ENCODE measurements at regions not wholly inside any gene's neighbourhood (a gene's known extent, or its start where the extent isn't known, plus 50 kb on each side); places are given as distances from the start of the nearest gene placed in this dataset.

DNA sequence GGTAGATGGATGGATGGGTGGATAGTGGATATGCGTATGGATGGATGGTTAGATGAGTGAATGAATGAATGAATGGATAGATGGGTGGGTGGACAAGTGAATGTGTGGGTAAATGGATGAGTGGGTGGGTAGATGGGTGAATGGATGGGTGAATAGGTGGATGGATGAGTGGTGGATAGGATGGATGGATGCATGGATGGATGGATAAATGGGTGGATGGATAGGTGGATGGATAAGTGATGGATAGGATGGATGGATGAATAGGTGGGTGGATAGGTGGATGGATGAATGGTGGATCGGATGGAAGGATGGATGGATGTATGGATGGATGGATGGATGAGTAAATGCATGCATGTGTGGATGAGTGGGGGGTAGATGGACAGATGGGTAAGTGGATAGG is 169.3 kb downstream of the ACKR3 start:
- CTCF ChIA-PET: no interaction called here

DNA sequence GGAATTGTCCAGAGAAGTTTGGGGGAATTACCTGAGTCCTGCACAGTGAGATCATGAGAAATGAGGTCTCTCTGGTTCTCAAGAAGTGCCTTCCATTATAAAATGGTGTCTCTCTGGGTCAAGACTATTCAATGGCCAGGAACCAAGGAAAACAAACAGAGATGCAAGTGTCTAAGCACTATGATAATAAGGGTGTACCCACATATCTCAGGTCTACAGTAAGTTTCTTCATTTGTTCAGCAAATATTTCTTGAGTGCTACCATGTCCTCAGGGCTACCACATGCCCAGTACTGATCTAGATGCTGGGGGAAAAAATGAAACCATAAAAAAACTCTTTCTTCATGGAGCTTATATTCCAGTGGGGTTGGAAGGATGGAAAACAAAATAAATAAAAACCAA is 170.0 kb downstream of the ACKR3 start:
- ChIA-PET POLR2A (no interaction called here), CTCF (no interaction called here)

More for the DNA sequence above, 169.3 kb downstream of the ACKR3 start:
- POLR2A ChIA-PET: no interaction called here

DNA sequence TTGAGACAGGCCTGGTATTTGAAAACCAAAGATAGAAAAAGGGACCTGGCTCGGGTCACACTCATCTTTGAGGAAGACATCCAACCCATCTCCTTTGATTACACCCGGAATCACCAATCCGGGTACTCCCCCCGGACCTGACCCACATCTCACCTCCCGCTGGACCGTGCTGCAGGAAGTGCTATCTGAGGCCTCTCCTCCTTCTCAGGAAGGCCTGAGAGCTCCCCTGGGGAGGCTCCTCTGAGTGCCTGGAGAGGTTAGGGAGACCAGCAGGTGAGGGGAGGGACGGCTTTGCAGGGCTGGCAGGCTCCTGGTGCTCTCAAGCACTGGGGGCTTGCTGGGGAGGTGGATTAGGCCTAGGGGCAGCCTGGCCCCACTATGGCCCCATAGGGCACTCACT is 170.9 kb downstream of the ACKR3 start:
- ChIA-PET CTCF (no interaction called here), POLR2A (no interaction called here)

DNA sequence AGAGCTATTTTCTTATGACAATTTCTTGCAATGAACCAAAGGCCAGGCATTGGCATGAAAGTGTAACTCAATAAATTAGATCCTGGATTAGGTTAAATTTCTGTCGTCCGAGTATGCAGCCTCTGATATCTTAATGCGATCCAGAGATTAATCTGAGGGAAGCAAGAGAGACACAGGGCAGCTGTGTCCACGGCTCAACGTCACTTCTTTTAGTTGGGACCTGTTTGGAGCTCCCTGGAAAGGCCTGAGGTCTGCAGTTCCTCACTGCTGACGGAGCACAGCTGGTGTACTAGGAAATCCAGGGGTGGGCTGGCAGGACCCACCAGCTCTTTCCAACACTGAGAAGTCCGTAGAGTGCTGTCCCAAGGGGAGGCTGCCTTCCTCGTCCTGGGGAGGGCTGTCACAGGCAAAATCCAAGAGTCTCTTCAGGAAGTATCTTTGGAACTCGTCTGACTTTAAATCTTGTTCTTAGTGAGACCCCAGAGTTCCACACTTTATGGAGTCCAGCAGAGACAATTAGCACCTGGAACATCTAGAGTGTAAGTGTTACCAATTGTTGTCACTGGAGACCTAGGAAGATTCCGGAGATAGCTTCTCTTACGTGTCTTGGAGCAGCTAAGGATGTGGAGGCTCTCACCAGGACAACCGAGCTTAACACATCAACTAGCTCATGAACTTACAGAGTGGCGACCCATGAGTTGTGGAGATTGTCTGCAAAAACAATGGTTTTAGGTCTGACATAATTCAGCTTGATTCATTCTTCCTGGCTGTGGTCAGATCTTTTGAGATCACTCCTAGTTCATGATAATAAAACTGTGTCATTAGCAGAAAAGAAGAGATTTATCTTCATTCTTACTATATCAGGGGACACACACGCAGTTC is 173.7 kb downstream of the ACKR3 start:
- ChIA-PET POLR2A (no interaction called here), CTCF (no interaction called here)

DNA sequence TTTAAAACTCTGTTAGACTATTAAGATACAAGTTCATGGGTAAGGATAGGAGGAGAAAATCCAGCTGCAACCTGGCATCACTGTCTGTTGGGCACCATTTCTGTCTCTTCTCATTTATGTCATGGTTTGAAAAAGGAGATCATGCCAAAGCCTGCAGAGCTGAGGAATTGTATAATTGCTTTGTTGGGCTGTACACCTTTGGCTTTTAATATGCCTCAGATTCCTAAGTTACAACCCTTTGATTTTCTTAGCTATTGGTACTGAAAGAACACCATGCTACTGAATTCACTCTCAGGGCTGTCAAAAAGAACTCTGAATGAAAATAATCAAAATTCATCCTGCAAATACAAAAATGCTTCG is 174.3 kb downstream of the ACKR3 start:
- POLR2A ChIA-PET: no interaction called here
- CTCF ChIA-PET: no interaction called here

DNA sequence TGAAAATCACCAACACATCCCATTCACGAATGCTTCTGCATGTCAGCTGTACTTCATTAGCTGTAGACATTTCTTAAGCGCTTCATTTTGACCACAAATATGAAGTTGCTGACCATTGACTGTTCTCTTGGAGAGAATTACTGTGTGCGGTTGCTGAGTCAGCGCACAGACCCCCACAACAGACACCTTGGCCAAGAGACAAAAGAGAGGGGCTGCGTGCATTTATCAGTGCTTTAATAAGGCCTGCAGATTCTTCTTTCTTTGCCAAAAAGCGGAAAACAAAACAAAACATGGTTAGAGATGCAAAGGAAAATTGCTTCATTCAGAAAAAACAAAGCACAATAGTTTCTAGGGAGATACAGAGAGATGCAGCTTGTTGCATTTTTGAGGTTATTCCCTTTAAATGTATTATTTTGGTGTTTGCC is 174.7 kb downstream of the ACKR3 start:
- CTCF ChIA-PET: no interaction called here
- POLR2A ChIA-PET: no interaction called here

DNA sequence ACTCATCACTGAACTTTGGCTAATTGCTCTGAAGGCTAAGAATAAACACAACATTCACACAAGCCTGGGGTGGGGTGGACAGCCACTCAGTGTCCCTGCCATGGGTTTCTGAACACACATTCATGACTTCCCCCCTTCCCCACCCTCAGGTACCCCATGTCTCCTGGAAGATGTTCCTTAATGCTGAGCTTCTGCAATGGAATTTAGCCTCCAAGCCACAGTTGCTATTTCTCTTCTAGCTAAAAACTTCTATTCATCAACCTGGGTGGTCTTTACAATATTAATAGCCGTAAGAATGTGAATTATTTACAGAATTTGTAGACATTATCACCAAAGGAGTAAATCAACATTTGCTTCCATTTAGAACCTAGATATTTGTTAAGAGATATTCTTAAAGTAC is 175.1 kb downstream of the ACKR3 start:
- CTCF ChIA-PET: no interaction called here
- POLR2A ChIA-PET: no interaction called here

DNA sequence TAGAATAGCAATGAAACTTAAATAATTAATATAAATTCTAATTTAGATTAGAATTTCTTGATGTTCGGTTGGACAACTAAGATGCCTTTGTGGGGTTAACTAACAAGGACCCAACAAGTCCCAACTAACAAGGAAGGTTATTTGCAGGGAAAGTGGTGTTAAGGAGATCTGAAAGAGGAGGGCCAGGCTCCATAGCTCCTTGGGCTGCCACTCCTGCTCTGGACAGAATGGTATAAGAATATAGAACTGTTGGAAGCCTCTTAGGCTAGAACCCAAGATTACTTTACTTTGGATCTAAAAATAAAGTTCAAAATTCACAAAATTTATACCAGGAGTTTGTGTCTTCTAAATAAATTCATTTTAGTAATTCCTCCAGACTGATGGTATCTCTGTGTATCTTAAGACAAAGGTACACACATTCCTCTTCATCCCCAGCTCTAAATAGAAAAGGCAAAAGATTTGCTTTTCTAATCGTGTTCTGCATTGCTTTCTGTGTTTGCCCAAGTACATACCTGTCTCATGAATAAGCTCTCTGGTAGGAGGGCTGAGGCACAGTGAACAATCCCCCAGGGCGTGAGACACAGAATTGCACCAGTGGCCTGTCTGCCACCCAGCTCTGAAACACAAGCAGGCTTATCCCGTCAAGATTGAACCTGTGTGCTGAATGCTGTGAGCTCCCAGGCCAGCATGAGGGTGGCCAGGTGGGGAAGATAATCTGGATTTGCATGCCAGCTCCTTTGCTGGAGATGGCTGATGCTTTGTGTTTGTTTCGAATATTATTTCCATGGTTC is 176.0 kb downstream of the ACKR3 start:
- POLR2A ChIA-PET: no interaction called here
- CTCF ChIA-PET: interaction anchor here (0.9 kb wide), 1 partner anchor 10 kb away, joined by 3 read pairs; no protein-coding TSS in a partner anchor

DNA sequence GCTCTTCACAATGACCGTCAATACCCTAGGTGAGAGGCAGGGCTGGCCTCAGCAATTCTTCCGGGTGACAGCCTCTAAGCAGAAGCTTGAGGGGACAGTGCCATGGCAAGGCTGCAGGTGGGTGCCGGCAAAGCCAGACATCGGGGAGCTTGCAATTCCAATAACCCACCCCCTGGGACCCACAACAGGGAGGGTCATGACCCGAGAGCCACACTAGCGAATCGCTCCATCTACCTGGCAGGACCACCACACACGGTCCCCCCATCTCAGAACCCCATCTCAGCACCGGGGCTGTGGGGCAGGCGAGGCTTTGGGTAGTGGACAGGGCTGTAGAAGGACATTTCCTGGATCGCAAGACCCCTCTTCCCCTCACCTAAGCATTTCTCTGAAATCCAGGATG is 177.2 kb downstream of the ACKR3 start:
- ChIA-PET CTCF (no interaction called here), POLR2A (no interaction called here)

DNA sequence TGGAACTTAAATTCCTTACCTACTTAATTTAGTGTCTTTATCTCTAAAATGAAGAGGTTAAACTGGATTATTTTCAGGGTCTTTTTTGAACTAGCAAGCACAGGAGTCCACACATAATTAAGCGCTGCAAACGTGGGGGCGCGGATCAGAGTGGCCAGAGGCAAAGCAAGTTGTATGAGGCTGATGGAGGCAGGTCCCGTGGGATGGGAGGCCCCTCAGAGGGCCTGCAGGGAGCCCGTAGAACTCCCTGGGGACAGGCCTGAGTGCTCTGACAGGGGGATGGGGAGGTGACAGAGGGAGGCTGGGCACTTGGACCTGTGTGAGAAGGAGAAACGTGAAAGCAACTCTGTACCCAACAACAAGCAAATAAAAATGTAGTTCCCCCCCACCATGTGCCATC is 177.8 kb downstream of the ACKR3 start:
- ChIA-PET POLR2A (no interaction called here), CTCF (no interaction called here)

DNA sequence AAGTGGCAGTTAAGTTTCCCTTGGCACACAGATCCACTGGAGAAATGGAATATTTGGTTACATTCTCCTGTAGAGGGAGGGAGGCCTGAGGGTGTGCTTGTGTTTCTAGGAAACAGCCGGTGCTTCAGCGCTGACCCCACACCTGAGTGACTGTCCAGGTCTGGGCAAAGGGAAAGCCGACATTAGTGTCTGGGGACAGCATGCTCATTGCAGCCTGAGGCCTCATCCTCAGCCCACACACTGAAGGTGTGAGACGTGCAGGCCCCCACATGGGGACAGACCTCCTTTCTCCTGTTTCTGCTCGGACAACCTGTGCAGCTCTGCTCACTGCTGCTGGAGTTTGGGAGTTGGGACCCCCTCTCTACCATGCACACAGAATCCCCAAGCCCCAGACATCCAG is 178.3 kb downstream of the ACKR3 start:
- ChIA-PET CTCF (no interaction called here), POLR2A (no interaction called here)

DNA sequence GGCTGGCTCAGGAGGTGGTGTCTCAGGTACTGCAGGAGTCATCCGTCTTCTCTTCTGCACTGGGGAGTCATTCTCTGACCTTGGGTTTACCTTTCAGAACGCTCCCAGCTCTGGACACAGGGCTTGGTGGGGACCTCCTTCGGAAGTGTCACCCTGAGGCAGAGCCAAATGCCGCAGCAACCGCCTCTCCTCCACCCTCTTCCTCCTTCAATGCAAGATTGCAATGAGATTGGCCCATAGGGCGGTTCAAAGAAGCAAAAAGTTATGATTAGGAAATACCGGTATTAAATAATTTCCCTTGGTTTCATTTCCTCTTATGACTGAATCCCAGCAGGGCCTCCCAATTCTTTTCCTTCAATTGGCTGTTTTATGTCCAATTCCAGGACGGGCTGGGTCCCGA is 178.8 kb downstream of the ACKR3 start:
- CTCF ChIA-PET: no interaction called here

DNA sequence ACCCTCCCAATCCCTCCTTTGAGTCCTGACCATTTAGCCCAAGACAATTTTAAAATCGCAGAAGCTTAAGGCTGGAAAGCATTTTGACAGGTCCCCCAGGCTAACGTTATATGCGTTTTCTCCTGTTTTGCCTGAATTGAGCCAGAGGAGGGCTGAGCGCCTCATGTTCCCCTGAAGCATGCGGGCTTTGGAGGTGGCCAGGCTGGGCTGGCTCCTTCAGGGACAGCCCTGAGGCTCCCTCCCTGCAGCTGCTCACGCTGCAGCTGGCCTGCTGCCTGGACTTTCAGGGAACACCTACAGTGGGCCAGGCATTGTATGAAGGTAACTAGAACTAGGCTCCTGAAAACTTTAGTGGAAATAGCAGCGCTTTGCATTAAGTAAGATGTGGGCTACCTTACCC is 179.2 kb downstream of the ACKR3 start:
- POLR2A ChIA-PET: no interaction called here
- CTCF ChIA-PET: no interaction called here

More for the DNA sequence above, 178.8 kb downstream of the ACKR3 start:
- POLR2A ChIA-PET: no interaction called here

DNA sequence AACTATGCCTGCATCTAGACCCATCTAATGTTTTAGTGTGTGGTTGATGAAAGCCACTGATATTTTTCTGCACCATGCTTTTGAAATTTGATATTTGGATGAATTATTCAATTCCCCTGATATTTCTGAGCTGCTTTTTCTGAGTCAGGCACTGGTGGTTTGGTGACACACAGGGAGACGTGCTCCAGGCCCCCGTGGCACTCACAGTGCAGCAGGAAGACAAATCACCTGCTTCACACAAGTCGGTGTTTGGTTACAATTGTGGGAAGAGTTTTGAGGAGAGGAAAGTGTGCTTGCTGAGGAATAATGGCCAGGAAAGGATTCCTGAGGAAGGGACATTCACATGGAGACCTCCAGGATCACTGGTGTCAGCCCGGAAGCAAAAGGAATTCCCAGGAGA is 179.7 kb downstream of the ACKR3 start:
- CTCF ChIA-PET: no interaction called here
- POLR2A ChIA-PET: no interaction called here

DNA sequence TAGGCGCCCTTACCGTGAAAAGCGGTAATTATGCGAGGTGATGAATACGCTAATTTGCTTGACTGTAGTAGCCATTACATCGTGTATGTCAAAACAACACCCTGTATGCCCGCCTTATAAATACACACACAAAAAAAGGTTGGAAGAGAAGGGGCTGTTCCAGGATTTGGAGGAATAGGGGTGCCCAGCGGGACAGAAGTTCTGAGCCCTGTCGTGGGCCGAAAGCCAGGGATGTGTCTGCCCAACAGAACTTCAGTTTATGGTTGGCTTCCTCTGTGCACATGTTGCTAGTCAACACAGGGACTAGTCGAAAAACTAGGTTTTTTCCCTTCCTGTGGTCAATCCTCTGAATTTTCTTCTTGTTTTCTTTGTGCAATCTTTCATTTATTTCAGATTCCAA is 182.5 kb downstream of the ACKR3 start:
- CTCF ChIA-PET: no interaction called here
- POLR2A ChIA-PET: no interaction called here

DNA sequence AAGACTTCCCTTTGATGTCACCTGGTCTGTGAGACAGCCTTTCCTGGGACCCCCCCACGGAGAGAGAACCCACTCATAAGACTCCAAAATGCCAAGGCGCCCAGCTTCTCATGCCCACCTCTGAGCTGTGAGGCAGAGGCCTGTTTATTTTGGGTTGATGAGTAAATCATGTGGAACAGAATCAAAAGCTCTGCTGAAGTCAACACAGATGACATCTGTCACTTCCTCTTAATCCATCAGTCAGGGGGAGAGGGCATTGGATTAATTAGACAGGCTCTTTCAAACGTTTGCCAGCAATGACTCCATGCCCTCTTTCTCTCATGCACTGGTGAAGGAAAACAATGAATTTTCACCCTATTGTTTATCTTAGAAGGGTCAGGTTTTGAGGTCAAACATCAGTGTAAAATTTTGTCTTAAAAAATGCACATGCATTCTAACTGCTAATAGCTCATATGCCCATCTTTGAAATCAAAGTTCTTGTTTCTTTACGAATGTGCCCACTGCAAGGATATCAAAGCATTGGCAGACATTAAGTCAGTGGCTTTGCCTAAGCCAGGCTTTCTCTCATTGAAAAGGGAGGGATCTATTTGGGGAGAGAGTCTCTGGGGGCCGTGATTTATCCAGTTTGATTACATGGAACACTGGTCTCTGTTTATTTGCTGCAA is 184.1 kb downstream of the ACKR3 start:
- CTCF ChIA-PET: no interaction called here
- POLR2A ChIA-PET: no interaction called here

DNA sequence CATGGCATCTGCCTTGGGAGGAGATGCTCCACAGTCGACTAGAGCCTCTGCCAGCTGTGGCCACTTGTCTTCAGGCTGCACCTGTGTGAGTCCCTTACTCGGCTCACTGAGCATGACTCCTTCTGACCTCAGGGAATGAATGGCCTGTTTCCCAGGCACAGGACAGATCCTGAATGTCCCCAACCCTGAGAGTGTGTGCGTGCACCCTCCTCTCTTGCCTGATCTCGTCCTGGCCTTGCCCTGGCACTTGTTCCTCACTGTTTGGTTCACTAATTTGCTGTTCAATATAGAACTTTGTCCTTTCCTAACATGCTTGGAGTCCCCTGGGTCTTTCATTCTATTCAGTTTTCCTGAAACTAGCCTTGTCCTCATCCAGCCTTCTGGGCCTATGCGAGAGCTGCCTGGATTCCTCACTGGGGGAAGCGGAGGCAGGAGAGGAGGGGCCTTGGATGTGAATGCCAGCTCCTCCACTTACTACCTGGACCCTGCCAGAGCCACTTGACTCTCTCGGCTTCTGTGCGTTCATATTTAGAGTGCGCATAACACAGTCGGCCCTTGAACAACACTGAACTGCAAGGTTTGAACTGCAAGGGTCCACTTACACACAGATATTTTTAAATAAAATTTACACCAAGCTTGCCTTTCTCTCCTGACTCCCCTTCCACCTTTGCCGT is 184.8 kb downstream of the ACKR3 start:
- ChIA-PET POLR2A (no interaction called here), CTCF (no interaction called here)

DNA sequence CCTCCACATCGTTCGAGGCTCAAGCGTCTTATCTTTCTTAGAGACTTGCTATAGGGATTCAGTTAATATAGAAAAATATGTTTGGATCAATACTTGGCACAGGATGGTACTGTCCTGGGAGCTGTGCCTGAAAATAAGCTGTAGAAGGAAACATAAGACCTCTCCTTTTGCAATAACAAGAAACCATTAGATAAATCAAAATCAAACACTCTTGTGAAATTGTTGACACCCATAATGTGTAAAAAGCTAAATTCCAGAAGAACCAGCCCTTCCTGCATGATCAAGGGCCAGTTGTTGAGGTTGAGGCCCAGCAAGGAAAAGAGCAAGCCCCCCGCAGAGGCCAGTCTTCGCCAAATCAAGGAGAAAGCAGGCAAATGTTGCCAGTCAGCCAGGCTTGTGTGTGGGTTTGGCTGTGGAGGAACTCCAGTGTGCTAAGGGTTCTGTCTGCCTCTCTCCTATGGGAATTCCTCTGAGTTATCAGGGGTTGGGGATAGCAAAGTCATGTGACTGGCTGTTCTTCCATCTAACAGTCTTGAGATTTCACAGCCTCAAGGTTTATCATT is 185.7 kb downstream of the ACKR3 start:
- CTCF ChIA-PET: interaction anchor here (0.8 kb wide), 1 partner anchor 10 kb away, joined by 3 read pairs; no protein-coding TSS in a partner anchor

DNA sequence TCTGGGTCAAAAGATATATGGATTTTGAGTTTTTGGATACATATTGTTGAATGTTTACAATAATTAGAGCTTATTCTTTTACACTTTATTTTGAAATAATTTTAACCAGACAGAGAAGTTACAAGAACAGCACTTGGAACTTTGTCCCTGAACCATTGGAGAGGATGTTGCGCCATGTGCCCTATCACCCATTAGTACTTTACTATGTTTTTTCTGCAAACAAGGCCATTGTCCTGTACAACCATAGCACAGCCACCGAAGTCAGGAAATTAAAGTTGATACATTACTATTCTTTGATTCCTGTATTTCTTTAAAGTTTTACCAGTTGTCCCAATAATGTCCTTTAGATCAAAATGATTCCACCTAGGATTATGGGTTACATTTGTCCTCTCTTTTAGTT is 188.8 kb downstream of the ACKR3 start:
- POLR2A ChIA-PET: no interaction called here
- CTCF ChIA-PET: no interaction called here

More for the DNA sequence above, 185.7 kb downstream of the ACKR3 start:
- POLR2A ChIA-PET: no interaction called here

DNA sequence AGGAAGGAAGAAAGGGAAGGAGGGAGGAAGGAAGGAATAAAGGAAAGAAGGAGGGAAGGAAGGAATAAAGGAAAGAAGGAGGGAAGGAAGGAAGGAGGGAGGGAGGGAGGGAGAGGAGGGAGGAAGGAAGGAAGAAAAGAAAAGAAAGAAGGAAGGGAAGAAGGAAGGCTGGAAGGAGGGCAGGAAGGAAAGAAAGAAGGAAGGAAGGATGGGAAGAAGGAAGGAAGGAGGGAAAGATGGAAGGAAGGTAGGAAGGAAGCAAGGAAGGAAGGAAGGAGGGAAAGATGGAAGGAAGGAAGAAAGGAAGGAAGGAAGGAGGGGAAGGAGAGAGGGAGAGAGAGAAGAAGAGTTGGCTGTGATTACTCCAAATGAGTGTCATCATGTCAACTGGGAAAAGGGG is 190.6 kb downstream of the ACKR3 start:
- POLR2A ChIA-PET: no interaction called here
- CTCF ChIA-PET: no interaction called here
